ENCODE measurements at regions not wholly inside any gene's neighbourhood (a gene's known extent, or its start where the extent isn't known, plus 50 kb on each side); places are given as distances from the start of the nearest gene placed in this dataset.

DNA sequence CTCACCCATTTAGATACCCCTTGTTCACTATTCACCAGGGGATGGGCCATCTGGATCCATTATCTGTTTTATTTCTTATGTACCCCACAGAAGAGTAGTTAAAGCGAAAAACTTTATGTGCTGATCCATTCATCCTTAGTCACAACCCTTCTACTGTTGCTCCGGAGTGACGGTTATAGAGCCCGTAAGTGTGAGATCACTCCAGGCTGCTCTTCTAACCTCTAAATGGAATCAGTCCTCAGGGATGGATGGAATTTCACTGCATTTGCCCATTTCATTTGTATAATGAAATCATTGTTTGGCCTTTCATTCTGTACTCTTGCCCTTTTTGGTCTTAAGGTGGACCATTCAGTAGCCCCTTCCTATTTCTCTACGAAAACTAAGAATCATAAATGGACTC lies 409.3 kb upstream of the RUNX1 start:
- TF ChIP-seq EZH2 (IDR thresholded peaks at IDR 0.05; ENCODE audit: insufficient read depth, poor library complexity, severe bottlenecking) (no peak), EZH2phosphoT487 (IDR thresholded peaks at IDR 0.05; ENCODE audit: insufficient read depth, low read depth) (no peak)
